GM19324 (cell line): ENCODE measurements at regions not wholly inside any gene's neighbourhood (a gene's known extent, or its start where the extent isn't known, plus 50 kb on each side); places are given as distances from the start of the nearest gene placed in this dataset.

ENCODE experiments used
- ATAC-seq: cut with Tn5 transposase; IDR thresholded peaks from one replicate; pipeline ENCODE4 v1.9.1; 2021; ENCODE audit warnings: mild to moderate bottlenecking, moderate library complexity; ENCODE audit not compliant: unreplicated experiment, low FRiP score

GRCh38 chr4:62133101-62133897 is 933.2 kb downstream of the ADGRL3 start:
- no peak for ATAC-seq

GRCh38 chr4:62131049-62131448 is 930.9 kb downstream of the ADGRL3 start:
- ATAC-seq: no peak

- no peak for ATAC-seq
These were observed 930.5 kb downstream of the ADGRL3 start for GRCh38 chr4:62130637-62131036.

GRCh38 chr4:62130230-62130629 is 930.1 kb downstream of the ADGRL3 start:
- ATAC-seq: no peak
